SU-DHL-6 (cell line): ENCODE measurements at regions not wholly inside any gene's neighbourhood (a gene's known extent, or its start where the extent isn't known, plus 50 kb on each side); places are given as distances from the start of the nearest gene placed in this dataset.

Experiments used
- EZH2phosphoT487 ChIP-seq: fragments of 200-600 bp; sonication (generic), shearing (Covaris generic); conservative IDR thresholded peaks from 2 replicates; pipeline ENCODE4 v1.6.1; 2018; ENCODE audit warnings: mild to moderate bottlenecking, antibody characterized with exemption, low read length, moderate library complexity, mixed read lengths
- TF ChIP-seq, protein P1 (sequence below): fragments of 200-600 bp; sonication (generic); IDR thresholded peaks from one replicate; pipeline ENCODE4 v1.5.1; 2017; ENCODE audit warnings: antibody characterized with exemption, mild to moderate bottlenecking, low read length, moderate library complexity; ENCODE audit not compliant: insufficient read depth, poor library complexity, severe bottlenecking

DNA sequence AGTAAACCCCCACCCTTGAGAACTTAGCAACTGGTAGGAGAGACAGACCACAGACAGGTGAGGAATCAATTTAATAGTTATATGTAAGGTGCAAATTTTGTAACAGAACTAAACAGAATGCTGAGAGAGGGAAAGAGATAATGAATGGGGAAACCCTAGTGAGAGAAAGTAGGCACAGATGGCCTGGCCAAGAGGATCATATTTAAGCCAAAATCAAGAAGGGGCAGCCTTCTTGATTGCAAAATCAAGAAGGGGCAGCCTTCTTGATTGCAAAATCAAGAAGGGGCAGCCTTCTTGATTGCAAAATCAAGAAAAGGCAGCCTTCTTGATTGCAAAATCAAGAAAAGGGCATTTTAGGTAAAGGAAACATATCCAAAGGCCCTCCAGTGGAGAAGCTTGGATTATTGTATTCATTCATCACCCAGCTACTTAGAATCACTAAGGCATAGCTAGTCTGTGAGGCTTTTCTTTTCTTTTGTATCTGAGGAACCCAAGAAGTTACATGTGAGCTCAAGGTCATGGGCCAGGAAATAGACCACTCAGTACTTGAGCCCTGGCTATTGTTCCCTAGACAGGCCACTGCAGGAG, 190.6 kb downstream of the CYLD start:
- TF ChIP-seq, protein P1, sequence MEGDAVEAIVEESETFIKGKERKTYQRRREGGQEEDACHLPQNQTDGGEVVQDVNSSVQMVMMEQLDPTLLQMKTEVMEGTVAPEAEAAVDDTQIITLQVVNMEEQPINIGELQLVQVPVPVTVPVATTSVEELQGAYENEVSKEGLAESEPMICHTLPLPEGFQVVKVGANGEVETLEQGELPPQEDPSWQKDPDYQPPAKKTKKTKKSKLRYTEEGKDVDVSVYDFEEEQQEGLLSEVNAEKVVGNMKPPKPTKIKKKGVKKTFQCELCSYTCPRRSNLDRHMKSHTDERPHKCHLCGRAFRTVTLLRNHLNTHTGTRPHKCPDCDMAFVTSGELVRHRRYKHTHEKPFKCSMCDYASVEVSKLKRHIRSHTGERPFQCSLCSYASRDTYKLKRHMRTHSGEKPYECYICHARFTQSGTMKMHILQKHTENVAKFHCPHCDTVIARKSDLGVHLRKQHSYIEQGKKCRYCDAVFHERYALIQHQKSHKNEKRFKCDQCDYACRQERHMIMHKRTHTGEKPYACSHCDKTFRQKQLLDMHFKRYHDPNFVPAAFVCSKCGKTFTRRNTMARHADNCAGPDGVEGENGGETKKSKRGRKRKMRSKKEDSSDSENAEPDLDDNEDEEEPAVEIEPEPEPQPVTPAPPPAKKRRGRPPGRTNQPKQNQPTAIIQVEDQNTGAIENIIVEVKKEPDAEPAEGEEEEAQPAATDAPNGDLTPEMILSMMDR, result no peak
- TF ChIP-seq EZH2phosphoT487, result no peak
